ENCODE measurements at regions not wholly inside any gene's neighbourhood (a gene's known extent, or its start where the extent isn't known, plus 50 kb on each side); places are given as distances from the start of the nearest gene placed in this dataset.

GRCh38 chr18:47470941-47471340, 219.5 kb upstream of the SKOR2 start:
- DNase-seq (ENCODE audit: low spot score): no peak

DNA sequence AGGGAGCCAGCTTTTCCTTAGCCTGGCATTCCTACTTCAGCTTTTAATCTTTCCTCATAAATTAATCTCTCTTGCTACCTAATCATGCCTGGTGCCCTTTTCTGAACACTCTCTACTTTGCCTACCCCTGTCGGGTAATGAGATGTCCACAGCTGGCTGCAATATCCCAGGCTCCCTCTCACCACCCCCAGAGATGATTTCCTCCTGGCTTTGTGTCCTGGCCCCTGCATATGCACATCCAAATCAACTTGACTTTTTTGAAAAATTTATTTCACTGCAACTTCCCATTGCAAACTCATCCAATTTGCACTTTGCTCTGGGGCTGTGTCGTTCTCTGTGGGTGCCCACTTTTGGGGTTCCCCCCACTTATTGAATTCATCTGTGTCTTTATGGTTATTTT, 218.1 kb upstream of the SKOR2 start:
- DNase-seq (ENCODE audit: low spot score): no peak

DNA sequence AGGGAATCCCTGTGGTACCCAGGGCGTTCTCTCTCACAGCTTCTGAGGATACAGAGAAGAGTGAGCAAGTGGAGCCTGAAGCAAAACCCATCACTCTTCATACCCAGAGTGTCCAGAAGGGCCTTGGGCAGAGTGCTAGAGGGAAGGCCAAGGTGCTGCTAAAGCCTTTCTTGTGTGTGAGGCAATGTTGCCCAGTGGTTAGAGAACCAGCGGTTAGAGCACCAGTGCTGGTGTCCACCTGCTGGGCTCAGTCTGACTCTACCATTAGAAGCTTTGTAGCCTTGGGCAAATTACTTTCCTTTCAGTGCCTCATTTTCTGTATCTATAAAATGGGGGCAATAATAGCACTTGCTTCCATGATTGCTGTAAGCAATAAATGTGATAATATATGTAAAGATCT, 210.5 kb upstream of the SKOR2 start:
- DNase-seq (ENCODE audit: low spot score): no peak

DNA sequence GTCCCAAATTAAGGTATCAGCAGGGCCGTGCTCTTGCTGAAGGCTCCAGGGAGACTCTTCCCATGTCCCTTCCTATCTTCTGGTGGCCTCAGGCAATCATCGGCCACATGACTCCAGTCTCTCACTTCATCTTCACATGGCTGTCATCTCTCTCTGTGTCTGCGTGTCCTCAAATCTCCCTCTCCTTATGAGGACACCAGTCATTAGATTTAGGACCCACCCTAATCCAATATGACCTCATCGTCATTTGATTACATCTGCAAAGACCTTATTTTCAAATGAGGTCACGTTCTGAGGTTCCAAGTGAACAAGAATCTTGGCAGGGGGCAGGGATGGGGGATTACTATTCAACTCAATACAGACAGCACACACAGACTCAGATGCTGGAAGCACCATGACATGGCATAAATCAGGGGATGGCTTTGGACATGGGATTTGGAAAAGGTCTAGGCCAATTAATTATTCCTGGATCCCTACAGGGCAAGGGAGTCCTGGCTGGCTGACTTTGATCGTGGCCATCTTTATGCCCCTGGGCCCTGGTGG, 210.0 kb upstream of the SKOR2 start:
- DNase-seq (ENCODE audit: low spot score): no peak

DNA sequence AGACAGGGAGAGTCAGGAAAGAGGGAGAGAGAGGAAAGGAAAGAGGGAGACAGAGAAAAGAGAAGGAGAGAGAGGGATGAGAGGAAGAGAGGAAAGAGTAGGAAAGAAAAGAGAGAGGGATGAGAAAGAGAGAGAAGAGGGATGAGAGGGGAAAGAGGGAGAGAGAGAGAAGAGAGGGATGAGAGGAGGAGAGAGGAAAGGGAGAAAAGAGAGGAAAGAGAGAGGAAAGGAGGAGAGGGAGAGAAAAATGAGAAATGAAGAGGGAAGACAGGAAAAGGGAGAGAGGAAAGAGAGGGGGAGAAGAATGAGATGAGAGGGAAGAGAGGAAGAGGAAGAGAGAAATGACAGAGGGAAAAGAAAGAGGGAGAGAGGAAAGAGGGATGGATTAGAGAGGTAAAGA, 207.0 kb upstream of the SKOR2 start:
- DNase-seq (ENCODE audit: low spot score): no peak

- no peak for DNase-seq (ENCODE audit: low spot score)
Observed at GRCh38 chr18:47457614-47458013, 206.2 kb upstream of the SKOR2 start.

DNA sequence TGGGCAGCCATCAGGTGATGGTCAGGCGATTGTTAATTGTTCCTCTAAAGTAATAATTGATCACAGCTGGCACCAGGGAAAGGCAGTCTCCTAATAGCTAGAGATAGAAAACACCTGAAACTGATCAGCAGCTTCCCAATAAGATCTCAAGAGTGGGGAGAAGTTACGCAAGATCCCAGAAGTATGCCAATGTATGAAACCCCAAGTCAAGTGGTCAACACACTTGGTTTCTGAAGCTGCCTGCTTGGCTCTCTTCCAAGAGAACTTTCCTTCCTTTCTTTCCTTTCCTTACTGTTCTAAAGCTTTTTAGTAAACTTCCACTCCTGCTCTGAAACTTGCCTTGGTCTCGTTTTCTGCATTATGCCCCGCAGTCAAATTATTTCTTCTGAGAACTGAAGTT, 201.6 kb upstream of the SKOR2 start:
- no peak for DNase-seq (ENCODE audit: low spot score)

GRCh38 chr18:47448956-47449355, 197.5 kb upstream of the SKOR2 start:
- DNase-seq (ENCODE audit: low spot score): no peak

DNA sequence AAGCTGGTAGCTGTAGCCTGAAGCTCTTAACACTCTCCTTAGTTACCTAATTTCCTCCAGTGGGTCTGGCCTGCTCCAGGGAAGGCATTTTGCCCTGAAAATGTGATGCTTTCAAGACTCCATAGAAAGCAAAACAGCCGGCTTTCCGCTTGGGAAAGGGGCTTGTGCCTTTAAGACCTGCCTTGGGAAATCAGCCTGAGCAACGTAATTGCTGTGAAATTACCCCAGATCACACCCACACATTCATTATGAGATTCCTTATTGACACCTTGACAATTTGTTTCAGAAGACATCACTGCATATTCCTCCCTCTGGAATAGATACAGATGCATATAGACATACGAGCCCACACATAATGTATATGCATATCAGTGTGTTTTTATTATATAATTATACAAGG, 190.5 kb upstream of the SKOR2 start:
- DNase-seq (ENCODE audit: low spot score): no peak

DNA sequence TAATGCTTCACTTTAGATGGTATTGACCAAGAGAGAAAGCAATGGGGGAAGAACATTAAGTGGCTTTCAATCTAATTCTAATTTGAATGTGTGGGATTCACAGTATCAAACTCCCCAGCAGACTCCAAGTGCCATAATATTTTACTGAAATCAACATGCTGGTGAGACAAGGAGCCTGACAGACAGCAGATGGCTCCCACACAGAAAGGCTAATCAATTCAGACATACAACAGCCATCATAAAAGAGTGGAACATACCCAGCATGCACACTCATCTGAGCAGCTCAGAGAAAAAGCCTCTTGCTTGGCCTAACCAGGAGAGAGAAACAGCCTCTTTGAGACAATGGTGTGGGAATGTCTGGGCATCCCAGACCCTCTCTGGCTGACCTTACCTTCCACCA, 186.5 kb upstream of the SKOR2 start:
- no peak for DNase-seq (ENCODE audit: low spot score)

- no peak for DNase-seq (ENCODE audit: low spot score)
Observed at GRCh38 chr18:47436871-47437270, 185.4 kb upstream of the SKOR2 start.

- no peak for DNase-seq (ENCODE audit: low spot score)
Observed at GRCh38 chr18:47434214-47434746, 182.8 kb upstream of the SKOR2 start.

- no peak for DNase-seq (ENCODE audit: low spot score)
Observed at GRCh38 chr18:47427923-47428637, 176.6 kb upstream of the SKOR2 start.

- DNase-seq (ENCODE audit: low spot score): no peak
Observed at GRCh38 chr18:47427072-47427471, 175.6 kb upstream of the SKOR2 start.

DNA sequence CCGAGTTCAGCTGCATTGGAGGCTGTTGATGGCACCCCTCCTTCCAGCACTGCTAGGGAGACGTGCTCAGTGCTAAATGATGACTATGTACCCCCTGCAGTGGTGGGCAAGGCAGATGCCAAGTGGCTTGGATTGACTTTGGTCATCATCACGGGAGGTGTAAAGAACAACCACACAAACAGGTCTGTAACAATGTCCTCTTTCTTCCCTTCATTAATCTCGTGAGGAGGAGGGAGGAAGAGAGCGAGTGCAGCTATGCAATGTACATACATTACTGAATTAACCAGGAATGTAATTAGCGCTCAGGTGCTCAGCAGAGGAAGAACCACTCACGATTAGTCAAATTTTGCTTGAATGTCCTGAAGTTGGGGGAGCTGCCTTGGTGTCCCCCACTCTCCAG, 173.9 kb upstream of the SKOR2 start:
- DNase-seq (ENCODE audit: low spot score): no peak

GRCh38 chr18:47422524-47422923, 171.1 kb upstream of the SKOR2 start:
- DNase-seq (ENCODE audit: low spot score): no peak

DNA sequence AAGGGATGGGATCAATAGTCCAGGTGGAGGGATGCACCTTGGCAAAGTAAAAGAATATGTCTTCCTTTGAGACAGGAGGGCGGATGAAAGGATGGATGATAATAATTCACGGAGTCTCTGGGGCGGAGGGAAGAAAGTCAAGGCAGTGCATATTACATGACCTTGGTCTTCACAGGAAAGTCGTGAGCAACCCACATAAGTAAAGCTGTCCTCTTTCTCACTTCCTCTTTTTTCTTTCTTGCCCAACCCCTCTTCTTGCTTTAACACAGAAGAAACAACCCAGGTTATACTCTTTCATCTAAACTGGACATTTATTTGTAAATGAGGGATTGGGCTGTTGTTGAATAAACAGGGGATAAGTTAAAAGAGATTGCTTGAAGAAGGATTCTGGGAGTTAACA, 168.7 kb upstream of the SKOR2 start:
- DNase-seq (ENCODE audit: low spot score): no peak

GRCh38 chr18:47418746-47419145, 167.3 kb upstream of the SKOR2 start:
- DNase-seq (ENCODE audit: low spot score): no peak

DNA sequence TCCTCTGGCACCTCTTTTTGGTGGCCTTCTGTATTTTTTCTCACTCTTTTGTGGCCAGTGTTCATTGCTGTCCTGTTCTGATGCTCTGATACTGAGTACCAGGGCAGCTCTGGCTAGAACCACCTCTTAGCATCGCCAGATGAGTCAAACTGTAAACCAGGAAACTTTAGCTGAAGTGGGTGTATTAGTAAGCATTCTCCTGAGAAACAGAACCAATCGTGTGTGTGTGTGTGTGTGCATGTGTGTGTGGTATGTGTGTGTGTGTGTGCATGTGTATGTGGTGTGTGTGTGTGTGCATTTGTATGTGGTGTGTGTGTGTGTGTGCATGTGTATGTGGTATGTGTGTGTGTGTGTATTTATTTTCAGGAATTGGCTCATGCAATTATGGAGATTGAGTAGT, 166.3 kb upstream of the SKOR2 start:
- DNase-seq (ENCODE audit: low spot score): no peak

GRCh38 chr18:47415881-47416280, 164.4 kb upstream of the SKOR2 start:
- DNase-seq (ENCODE audit: low spot score): no peak

DNA sequence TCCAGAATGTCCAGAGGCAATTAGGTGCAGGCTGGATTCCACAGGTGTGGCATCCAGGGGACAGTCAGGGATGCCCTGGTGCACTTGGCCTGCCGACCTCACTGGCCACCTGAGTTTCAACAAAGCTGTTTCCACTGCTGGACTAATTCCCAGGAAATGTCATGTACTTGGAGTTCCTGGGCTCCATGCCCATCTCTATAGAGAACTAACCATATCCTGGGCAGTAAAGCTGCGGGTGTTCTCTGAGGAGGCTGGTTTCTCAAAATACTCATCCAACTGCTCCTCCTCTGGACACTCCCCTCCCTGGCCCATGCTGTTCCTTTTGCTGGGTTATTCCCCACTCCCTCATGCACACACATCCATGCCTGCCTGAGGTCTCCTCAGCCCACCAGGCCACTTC, 161.9 kb upstream of the SKOR2 start:
- DNase-seq (ENCODE audit: low spot score): no peak

DNA sequence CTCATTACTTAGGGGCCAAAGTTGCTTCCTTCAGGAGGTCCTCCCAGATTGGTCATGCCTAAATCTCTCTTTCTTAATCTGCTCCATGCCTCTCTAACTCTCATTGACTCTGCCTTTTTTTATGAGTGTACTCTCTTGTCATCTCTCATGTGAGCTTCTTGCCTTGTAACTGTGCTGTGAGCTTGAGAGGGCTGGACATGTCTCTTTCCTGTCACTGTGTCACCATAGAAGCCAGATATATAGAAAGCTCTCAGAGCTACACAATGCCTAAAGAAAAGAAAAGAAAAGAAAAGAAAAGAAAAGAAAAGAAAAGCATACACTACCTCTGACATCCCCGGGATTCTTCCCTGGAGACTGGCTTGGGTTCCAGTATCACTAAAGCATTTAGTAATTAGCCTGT, 161.5 kb upstream of the SKOR2 start:
- DNase-seq (ENCODE audit: low spot score): no peak

DNA sequence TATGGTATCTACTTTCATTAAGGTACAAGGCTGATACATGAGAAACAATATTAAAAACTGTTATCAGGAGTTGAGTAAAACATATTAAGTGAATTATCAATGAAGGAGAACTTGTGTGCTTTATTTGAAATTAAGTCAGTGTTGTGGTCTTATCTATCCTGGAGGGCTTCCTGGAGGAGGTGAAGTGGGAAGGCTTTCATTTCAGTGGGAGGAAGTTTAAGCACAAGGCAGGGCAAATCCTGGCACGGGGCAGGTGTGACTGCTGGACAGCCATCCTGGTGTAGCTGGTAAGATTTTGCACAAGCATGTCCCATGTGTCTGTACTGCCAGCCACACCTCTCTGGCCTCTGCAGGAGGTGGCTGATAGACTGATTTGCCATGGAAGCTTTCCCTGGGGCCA, 159.7 kb upstream of the SKOR2 start:
- no peak for DNase-seq (ENCODE audit: low spot score)

DNA sequence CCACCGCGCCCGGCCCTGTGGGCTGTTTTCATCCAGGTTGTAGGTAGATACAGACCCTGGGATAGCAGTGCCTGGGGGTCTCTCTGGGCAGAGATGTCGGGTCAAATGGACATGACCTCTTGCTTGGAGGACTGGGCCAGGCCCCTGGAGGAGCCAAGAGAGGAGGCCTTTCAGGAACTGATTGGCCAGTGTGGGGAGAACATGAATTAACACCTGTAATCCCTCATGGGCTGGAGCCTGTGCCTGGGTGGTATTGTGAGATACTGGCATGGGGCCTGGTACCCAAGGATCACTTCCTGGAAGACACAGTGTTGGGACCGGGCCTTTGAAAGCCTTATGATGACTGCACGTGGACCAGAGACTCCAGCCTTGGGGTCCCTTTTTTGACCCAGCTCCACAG, 158.7 kb upstream of the SKOR2 start:
- no peak for DNase-seq (ENCODE audit: low spot score)

All from LoVo (cell line).